ENCODE measurements at regions not wholly inside any gene's neighbourhood (a gene's known extent, or its start where the extent isn't known, plus 50 kb on each side); places are given as distances from the start of the nearest gene placed in this dataset.

DNA sequence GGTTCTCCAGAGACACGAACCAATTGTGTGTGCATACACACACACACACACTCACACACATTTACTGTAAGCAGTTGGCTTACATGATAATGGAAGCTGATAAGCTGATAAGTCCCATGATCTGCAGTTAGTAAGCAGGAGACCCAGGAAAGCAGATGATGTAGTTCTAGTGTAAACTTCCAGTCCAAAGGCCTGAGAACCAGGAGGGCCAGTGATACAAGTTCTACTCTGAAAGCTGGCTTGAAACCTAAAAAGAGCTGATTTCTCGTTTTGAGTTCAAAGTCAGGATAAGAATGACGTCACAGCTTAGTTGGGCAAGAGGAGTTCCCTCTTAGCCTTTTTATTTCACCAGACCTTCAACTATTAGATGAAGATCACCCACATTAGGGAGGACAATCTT lies 558.8 kb upstream of the PIK3C3 start:
- Histone ChIP-seq H3K4me1 (no peaks in the 10 kb centered on the region), H3K27me3 (ENCODE audit: low read depth) (no peaks in the 10 kb centered on the region), H3K27ac (no peak overlapping the region), H3K36me3 (no peaks in the 10 kb centered on the region), H3K9me3 (no peaks in the 10 kb centered on the region), H3K4me3 (no peak overlapping the region)
- intact Hi-C loops (cut with DNase I) = no loop called here
- TF ChIP-seq, protein P1, sequence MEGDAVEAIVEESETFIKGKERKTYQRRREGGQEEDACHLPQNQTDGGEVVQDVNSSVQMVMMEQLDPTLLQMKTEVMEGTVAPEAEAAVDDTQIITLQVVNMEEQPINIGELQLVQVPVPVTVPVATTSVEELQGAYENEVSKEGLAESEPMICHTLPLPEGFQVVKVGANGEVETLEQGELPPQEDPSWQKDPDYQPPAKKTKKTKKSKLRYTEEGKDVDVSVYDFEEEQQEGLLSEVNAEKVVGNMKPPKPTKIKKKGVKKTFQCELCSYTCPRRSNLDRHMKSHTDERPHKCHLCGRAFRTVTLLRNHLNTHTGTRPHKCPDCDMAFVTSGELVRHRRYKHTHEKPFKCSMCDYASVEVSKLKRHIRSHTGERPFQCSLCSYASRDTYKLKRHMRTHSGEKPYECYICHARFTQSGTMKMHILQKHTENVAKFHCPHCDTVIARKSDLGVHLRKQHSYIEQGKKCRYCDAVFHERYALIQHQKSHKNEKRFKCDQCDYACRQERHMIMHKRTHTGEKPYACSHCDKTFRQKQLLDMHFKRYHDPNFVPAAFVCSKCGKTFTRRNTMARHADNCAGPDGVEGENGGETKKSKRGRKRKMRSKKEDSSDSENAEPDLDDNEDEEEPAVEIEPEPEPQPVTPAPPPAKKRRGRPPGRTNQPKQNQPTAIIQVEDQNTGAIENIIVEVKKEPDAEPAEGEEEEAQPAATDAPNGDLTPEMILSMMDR (IDR thresholded peaks at IDR 0.05) = no peak
- no peak for DNase-seq
- no peak for ATAC-seq

DNA sequence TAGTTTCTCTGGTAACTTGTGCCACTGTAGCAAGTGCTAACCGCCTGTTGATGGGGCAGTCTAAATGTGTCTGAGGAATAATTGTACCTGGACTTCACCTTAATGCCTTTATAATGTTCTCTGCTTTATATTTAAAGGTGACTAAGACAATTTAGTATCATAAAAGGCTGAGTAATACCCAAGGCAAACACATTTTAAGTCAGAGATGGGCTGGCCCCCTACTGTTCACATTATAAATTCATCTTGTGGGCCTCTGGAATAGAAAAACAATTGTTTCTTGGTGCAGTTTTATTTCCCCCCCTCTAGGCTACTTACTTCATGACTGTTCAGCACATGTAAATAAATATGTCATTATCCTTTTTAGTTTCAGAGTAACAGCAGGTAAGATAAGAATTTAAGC lies 559.3 kb upstream of the PIK3C3 start:
- no peak for DNase-seq
- Histone ChIP-seq H3K27me3 (ENCODE audit: low read depth) (no peaks in the 10 kb centered on the region), H3K4me1 (no peaks in the 10 kb centered on the region), H3K27ac (no peak overlapping the region), H3K9me3 (no peaks in the 10 kb centered on the region), H3K36me3 (no peaks in the 10 kb centered on the region), H3K4me3 (no peak overlapping the region)
- TF ChIP-seq, protein P1 (IDR thresholded peaks at IDR 0.05) = no peak
- intact Hi-C loops (cut with DNase I) = no loop called here
- ATAC-seq = no peak

DNA sequence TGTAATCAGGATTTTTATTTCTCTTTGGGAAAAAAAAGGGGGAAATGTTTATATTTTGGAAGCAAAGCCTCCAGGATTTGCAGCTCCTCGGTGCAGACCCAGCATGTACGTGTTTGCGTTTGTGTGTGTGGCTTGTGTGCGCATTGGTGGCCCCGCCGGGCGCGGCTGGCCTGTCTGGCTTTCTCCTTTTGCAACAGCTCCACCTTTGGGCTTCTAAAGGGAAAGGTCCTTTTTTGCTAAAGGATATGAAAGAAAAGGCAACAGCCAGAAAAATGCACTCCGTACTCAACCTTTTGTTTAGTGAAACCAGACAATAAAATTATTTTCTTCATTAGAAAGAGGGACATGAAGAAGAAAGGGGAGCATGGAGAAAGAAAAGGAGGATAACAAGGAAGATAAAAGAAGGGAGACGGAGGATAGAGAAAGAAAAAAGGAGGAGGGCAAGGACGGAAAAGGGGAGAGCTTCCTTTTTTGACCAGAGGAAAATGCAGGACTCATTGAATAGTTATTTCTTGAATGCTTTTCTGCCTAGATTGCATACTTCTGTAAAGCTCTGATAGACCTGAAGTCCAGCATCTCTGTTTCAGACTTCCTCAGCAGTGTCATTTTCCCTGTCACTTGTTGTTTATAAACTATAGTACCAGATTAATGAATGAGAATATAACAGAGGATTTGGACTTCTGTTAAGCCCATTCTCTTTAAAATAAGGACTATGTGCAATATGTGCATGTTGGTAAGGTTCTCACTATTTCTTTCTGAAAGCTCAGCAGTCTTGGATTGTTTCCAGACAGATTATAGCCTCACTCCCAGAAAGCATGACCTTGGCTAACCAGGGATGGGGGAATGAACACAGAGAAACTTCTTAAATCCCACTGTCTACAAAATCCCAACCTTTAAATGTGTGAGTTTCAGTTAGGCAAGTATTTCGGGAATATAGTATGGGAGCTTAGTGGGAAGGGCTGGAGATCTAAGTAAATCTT lies 563.1 kb upstream of the PIK3C3 start:
- intact Hi-C loops (cut with DNase I) = no loop called here
- TF ChIP-seq, protein P1 (IDR thresholded peaks at IDR 0.05) = peak; percentile 37
- ATAC-seq = no peak
- Histone ChIP-seq H3K4me1 (no peaks in the 10 kb centered on the region), H3K4me3 (no peak overlapping the region), H3K27me3 (ENCODE audit: low read depth) (no peaks in the 10 kb centered on the region), H3K9me3 (no peaks in the 10 kb centered on the region), H3K36me3 (no peaks in the 10 kb centered on the region), H3K27ac (no peak overlapping the region)
- DNase-seq = peak; percentile 45

DNA sequence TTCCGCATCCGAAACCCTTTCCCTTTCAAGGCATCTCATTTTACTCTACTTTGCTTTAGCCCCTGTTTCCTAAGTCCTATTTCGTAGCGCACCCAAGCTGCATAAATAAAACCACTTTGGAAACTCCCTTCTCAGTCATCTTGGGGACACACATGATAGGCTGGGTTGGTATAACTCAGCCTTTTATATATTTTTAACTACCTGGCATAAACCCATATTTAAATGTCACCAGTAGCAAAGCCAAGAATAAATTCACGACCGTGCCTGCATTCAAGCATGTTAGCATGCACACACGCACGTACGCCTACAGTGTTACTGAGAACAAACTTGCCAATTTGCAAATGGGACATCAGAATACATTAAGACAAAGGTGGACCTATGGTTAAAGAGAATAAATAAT lies 564.7 kb upstream of the PIK3C3 start:
- H3K4me1 ChIP-seq = no peaks in the 10 kb centered on the region
- H3K4me3 ChIP-seq = no peak overlapping the region
- H3K27me3 ChIP-seq (ENCODE audit: low read depth) = no peaks in the 10 kb centered on the region
- no peaks in the 10 kb centered on the region for H3K9me3 ChIP-seq
- ATAC-seq (no peak), DNase-seq (no peak)
- TF ChIP-seq, protein P1 (IDR thresholded peaks at IDR 0.05) = no peak
- no peak overlapping the region for H3K27ac ChIP-seq
- intact Hi-C loops (cut with DNase I) = no loop called here
- no peaks in the 10 kb centered on the region for H3K36me3 ChIP-seq

DNA sequence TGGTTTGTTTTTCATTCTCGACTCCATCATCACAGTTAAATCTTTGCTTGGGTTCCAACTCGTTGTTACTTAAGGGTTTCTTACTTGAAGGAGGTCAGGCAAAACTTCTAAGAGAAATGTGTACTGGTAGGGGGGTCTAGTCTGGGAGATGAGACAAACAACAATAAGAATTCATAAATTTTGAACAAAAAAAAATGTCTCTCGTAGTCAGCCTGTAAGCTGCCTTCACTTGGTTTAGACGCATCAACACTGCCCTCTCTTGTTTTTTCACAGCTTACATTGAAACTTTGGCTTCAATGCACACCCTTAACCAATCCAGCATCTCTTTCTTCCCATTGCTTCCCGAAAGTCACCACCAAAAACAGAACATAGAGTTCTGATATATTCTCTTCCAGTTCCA lies 576.4 kb upstream of the PIK3C3 start:
- DNase-seq (no peak), ATAC-seq (no peak)
- intact Hi-C loops (cut with DNase I) = no loop called here
- H3K27me3 ChIP-seq (ENCODE audit: low read depth) = no peaks in the 10 kb centered on the region
- no peak overlapping the region for H3K4me3 ChIP-seq
- H3K9me3 ChIP-seq = no peaks in the 10 kb centered on the region
- H3K4me1 ChIP-seq = no peaks in the 10 kb centered on the region
- TF ChIP-seq, protein P1 (IDR thresholded peaks at IDR 0.05) = no peak
- no peak overlapping the region for H3K27ac ChIP-seq
- no peaks in the 10 kb centered on the region for H3K36me3 ChIP-seq
